NCI-H1417 treated with DMSO at 0.1 percent for 48 hours (cell line): ENCODE measurements at regions not wholly inside any gene's neighbourhood (a gene's known extent, or its start where the extent isn't known, plus 50 kb on each side); places are given as distances from the start of the nearest gene placed in this dataset.

ENCODE experiments used
- DNase-seq: peaks from one replicate; lab custom pipeline; 2025; lab: John Stamatoyannopoulos, UW

GRCh38 chr7:153385502-153385901 lies 626.0 kb downstream of the ACTR3B start:
- no peak for DNase-seq

GRCh38 chr7:153386556-153386955 lies 627.0 kb downstream of the ACTR3B start:
- DNase-seq = no peak

GRCh38 chr7:153388611-153389010 lies 629.1 kb downstream of the ACTR3B start:
- DNase-seq = no peak

- DNase-seq = no peak
Measured at GRCh38 chr7:153389261-153389660, 629.7 kb downstream of the ACTR3B start.

GRCh38 chr7:153390955-153391354 lies 631.4 kb downstream of the ACTR3B start:
- DNase-seq = no peak

GRCh38 chr7:153392726-153393125 lies 633.2 kb downstream of the ACTR3B start:
- DNase-seq = no peak

- DNase-seq = no peak
Measured at GRCh38 chr7:153393666-153394065, 634.1 kb downstream of the ACTR3B start.

- no peak for DNase-seq
Measured at GRCh38 chr7:153396475-153396874, 636.9 kb downstream of the ACTR3B start.

- no peak for DNase-seq
Measured at GRCh38 chr7:153397459-153397858, 637.9 kb downstream of the ACTR3B start.

GRCh38 chr7:153397906-153398305 lies 638.4 kb downstream of the ACTR3B start:
- DNase-seq = no peak

- DNase-seq = no peak
Measured at GRCh38 chr7:153398370-153398769, 638.8 kb downstream of the ACTR3B start.

- DNase-seq = no peak
Measured at GRCh38 chr7:153398789-153399553, 639.4 kb downstream of the ACTR3B start.

- no peak for DNase-seq
Measured at GRCh38 chr7:153399554-153399940, 640.0 kb downstream of the ACTR3B start.

GRCh38 chr7:153400735-153401593 lies 641.4 kb downstream of the ACTR3B start:
- DNase-seq = no peak

- DNase-seq = no peak
Measured at GRCh38 chr7:153401795-153402720, 642.5 kb downstream of the ACTR3B start.

GRCh38 chr7:153402721-153403541 lies 643.4 kb downstream of the ACTR3B start:
- no peak for DNase-seq

GRCh38 chr7:153404124-153404523 lies 644.6 kb downstream of the ACTR3B start:
- no peak for DNase-seq

- no peak for DNase-seq
Measured at GRCh38 chr7:153404781-153405279, 645.3 kb downstream of the ACTR3B start.

GRCh38 chr7:153405704-153406485 lies 646.3 kb upstream of the DPP6 start:
- DNase-seq = no peak

- no peak for DNase-seq
Measured at GRCh38 chr7:153406486-153406872, 645.7 kb upstream of the DPP6 start.
